ENCODE measurements at regions not wholly inside any gene's neighbourhood (a gene's known extent, or its start where the extent isn't known, plus 50 kb on each side); places are given as distances from the start of the nearest gene placed in this dataset.

- no peak for DNase-seq (ENCODE audit: low read depth in 2 of 2)
- H3K4me3 ChIP-seq (replicated peaks in 1 of 4; ENCODE audit: control extremely low read depth in 1 of 4, insufficient read depth in 1 of 4, low read depth in 3 of 4, low read length in 4 of 4) = no peak overlapping the region
These were observed 2305.1 kb downstream of the PCDH7 start for GRCh38 chr4:33025236-33025635.

GRCh38 chr4:33029976-33030375, 2309.8 kb downstream of the PCDH7 start:
- Histone ChIP-seq H3K27me3 (ENCODE audit: control insufficient read depth, insufficient read depth, low read length) (no peaks in the 10 kb centered on the region), H3K4me1 (ENCODE audit: control insufficient read depth, extremely low read depth, insufficient read depth, low read length) (no peaks in the 10 kb centered on the region), H4K20me1 (ENCODE audit: control insufficient read depth, extremely low read depth, insufficient read depth, low read length) (no peaks in the 10 kb centered on the region), H3K36me3 (ENCODE audit: control insufficient read depth, insufficient read depth, low read length) (no peaks in the 10 kb centered on the region), H2AFZ (ENCODE audit: low read length) (no peak overlapping the region), H3K4me3 (replicated peaks in 1 of 4; ENCODE audit: control extremely low read depth in 1 of 4, insufficient read depth in 1 of 4, low read depth in 3 of 4, low read length in 4 of 4) (no peak overlapping the region), H3K9me3 (ENCODE audit: control insufficient read depth, insufficient read depth, low read depth, low read length) (no peaks in the 10 kb centered on the region), H3K79me2 (ENCODE audit: control insufficient read depth, insufficient read depth, low read length) (no peaks in the 10 kb centered on the region), H3K27ac (ENCODE audit: insufficient read depth, low read length) (no peak overlapping the region), H3K9ac (ENCODE audit: insufficient read depth, low read length) (no peak overlapping the region), H3K4me2 (ENCODE audit: extremely low read depth, insufficient read depth, low read length) (no peak overlapping the region)
- no peak for DNase-seq (ENCODE audit: low read depth in 2 of 2)
- TF ChIP-seq EZH2 (IDR thresholded peaks at IDR 0.05; ENCODE audit: low read length, missing control alignments) (no peak), CTCF (conservative IDR thresholded peaks at IDR 0.05 in 1 of 2, IDR thresholded peaks at IDR 0.05 in 1 of 2; ENCODE audit: low read depth in 1 of 2, low read length in 2 of 2) (no peak)

More at GRCh38 chr4:33025236-33025635, 2305.1 kb downstream of the PCDH7 start:
- H3K27me3 ChIP-seq (ENCODE audit: control insufficient read depth, insufficient read depth, low read length) = no peaks in the 10 kb centered on the region
- H3K4me1 ChIP-seq (ENCODE audit: control insufficient read depth, extremely low read depth, insufficient read depth, low read length) = no peaks in the 10 kb centered on the region
- H2AFZ ChIP-seq (ENCODE audit: low read length) = no peak overlapping the region
- H3K4me2 ChIP-seq (ENCODE audit: extremely low read depth, insufficient read depth, low read length) = no peak overlapping the region
- no peaks in the 10 kb centered on the region for H3K79me2 ChIP-seq (ENCODE audit: control insufficient read depth, insufficient read depth, low read length)
- no peak overlapping the region for H3K27ac ChIP-seq (ENCODE audit: insufficient read depth, low read length)
- no peak overlapping the region for H3K9ac ChIP-seq (ENCODE audit: insufficient read depth, low read length)
- no peaks in the 10 kb centered on the region for H3K36me3 ChIP-seq (ENCODE audit: control insufficient read depth, insufficient read depth, low read length)
- no peak for TF ChIP-seq CTCF (conservative IDR thresholded peaks at IDR 0.05 in 1 of 2, IDR thresholded peaks at IDR 0.05 in 1 of 2; ENCODE audit: low read depth in 1 of 2, low read length in 2 of 2)
- TF ChIP-seq EZH2 (IDR thresholded peaks at IDR 0.05; ENCODE audit: low read length, missing control alignments) = no peak
- H4K20me1 ChIP-seq (ENCODE audit: control insufficient read depth, extremely low read depth, insufficient read depth, low read length) = no peaks in the 10 kb centered on the region
- H3K9me3 ChIP-seq (ENCODE audit: control insufficient read depth, insufficient read depth, low read depth, low read length) = no peaks in the 10 kb centered on the region

GRCh38 chr4:33031328-33031727, 2311.2 kb downstream of the PCDH7 start:
- Histone ChIP-seq H3K79me2 (ENCODE audit: control insufficient read depth, insufficient read depth, low read length) (no peaks in the 10 kb centered on the region), H3K9ac (ENCODE audit: insufficient read depth, low read length) (no peak overlapping the region), H3K4me3 (replicated peaks in 1 of 4; ENCODE audit: control extremely low read depth in 1 of 4, insufficient read depth in 1 of 4, low read depth in 3 of 4, low read length in 4 of 4) (no peak overlapping the region), H4K20me1 (ENCODE audit: control insufficient read depth, extremely low read depth, insufficient read depth, low read length) (no peaks in the 10 kb centered on the region), H2AFZ (ENCODE audit: low read length) (no peak overlapping the region), H3K36me3 (ENCODE audit: control insufficient read depth, insufficient read depth, low read length) (no peaks in the 10 kb centered on the region), H3K4me1 (ENCODE audit: control insufficient read depth, extremely low read depth, insufficient read depth, low read length) (no peaks in the 10 kb centered on the region), H3K27me3 (ENCODE audit: control insufficient read depth, insufficient read depth, low read length) (no peaks in the 10 kb centered on the region), H3K27ac (ENCODE audit: insufficient read depth, low read length) (no peak overlapping the region), H3K9me3 (ENCODE audit: control insufficient read depth, insufficient read depth, low read depth, low read length) (no peaks in the 10 kb centered on the region), H3K4me2 (ENCODE audit: extremely low read depth, insufficient read depth, low read length) (no peak overlapping the region)
- TF ChIP-seq EZH2 (IDR thresholded peaks at IDR 0.05; ENCODE audit: low read length, missing control alignments) = no peak
- TF ChIP-seq CTCF (conservative IDR thresholded peaks at IDR 0.05 in 1 of 2, IDR thresholded peaks at IDR 0.05 in 1 of 2; ENCODE audit: low read depth in 1 of 2, low read length in 2 of 2) = no peak
- DNase-seq (ENCODE audit: low read depth in 2 of 2) = no peak

All from fibroblast of lung (primary cell).